Breast epithelium (tissue), 3 donors: ENCODE measurements at regions not wholly inside any gene's neighbourhood (a gene's known extent, or its start where the extent isn't known, plus 50 kb on each side); places are given as distances from the start of the nearest gene placed in this dataset.

Experiments used
- POLR2A ChIP-seq: fragments of 450-650 bp; IDR thresholded peaks from one replicate; pipeline ENCODE4 v1.6.1; 2016; ENCODE audit warnings: antibody characterized with exemption, mild to moderate bottlenecking, moderate library complexity
- POLR2AphosphoS5 ChIP-seq, 3 donors: sonication (generic); formaldehyde crosslinking; IDR thresholded peaks; one replicate each; pipeline ENCODE4 v1.6.1; 2017; ENCODE audit warnings: antibody characterized with exemption in 3 of 3
- TF ChIP-seq, protein P1 (sequence below), 3 donors: fragments of 450-650 bp; IDR thresholded peaks; one replicate each; pipeline ENCODE4 v1.5.1; 2016 to 2017; ENCODE audit warnings: antibody characterized with exemption in 3 of 3, mild to moderate bottlenecking in 3 of 3, moderate library complexity in 3 of 3

DNA sequence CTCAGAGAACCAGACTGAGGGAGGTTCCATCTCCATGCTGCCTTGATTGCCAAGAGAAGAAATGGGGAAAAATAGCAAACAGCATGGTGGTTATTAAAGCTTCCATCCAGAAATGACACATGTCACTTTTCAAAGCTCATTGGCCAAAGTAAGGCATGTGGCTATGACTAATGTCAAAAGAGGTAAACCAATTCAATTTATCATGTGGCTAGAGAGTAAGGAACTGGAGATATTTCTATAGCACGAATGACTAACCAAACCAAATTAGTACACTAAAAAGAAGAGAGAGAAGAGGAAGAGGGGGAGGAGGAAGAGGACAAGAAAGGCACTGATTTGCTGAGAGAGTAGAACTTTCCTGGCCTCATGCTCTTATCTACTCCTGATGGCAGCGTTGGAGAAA, 115.2 kb upstream of the SLC6A11 start:
- TF ChIP-seq, protein P1, sequence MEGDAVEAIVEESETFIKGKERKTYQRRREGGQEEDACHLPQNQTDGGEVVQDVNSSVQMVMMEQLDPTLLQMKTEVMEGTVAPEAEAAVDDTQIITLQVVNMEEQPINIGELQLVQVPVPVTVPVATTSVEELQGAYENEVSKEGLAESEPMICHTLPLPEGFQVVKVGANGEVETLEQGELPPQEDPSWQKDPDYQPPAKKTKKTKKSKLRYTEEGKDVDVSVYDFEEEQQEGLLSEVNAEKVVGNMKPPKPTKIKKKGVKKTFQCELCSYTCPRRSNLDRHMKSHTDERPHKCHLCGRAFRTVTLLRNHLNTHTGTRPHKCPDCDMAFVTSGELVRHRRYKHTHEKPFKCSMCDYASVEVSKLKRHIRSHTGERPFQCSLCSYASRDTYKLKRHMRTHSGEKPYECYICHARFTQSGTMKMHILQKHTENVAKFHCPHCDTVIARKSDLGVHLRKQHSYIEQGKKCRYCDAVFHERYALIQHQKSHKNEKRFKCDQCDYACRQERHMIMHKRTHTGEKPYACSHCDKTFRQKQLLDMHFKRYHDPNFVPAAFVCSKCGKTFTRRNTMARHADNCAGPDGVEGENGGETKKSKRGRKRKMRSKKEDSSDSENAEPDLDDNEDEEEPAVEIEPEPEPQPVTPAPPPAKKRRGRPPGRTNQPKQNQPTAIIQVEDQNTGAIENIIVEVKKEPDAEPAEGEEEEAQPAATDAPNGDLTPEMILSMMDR (IDR thresholded peaks at IDR 0.05): no peak
- TF ChIP-seq POLR2AphosphoS5 (IDR thresholded peaks at IDR 0.05) (no peak), POLR2A (no peak)
